C4-2B (cell line): ENCODE measurements at regions not wholly inside any gene's neighbourhood (a gene's known extent, or its start where the extent isn't known, plus 50 kb on each side); places are given as distances from the start of the nearest gene placed in this dataset.

Experiments
- ZFX ChIP-seq: fragments of 450-650 bp; IDR thresholded peaks from 2 replicates; pipeline ENCODE4 v1.6.1; 2017
- TF ChIP-seq, protein P1 (sequence below): fragments of 450-650 bp; conservative IDR thresholded peaks from 2 replicates; pipeline ENCODE4 v1.5.1; 2017; ENCODE audit warnings: mild to moderate bottlenecking

DNA sequence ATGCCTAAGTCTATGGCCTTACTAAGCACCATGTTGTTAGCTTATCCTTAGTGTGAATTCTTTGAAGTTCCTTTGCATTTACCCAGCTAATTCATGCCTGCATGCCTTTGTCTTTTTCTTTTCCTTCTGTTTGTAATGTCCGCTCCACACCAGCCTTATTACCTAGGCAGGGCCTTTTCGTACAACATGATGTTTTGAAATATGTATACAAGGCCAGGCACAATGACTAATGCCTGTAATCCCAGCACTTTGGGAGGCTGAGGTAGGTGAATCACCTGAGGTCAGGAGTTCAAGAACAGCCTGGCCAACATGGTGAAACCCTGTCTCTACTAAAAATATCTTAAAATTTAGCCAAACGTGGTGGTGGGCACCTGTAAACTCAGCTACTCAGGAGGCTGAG is 1636.5 kb upstream of the SEL1L start:
- TF ChIP-seq, protein P1, sequence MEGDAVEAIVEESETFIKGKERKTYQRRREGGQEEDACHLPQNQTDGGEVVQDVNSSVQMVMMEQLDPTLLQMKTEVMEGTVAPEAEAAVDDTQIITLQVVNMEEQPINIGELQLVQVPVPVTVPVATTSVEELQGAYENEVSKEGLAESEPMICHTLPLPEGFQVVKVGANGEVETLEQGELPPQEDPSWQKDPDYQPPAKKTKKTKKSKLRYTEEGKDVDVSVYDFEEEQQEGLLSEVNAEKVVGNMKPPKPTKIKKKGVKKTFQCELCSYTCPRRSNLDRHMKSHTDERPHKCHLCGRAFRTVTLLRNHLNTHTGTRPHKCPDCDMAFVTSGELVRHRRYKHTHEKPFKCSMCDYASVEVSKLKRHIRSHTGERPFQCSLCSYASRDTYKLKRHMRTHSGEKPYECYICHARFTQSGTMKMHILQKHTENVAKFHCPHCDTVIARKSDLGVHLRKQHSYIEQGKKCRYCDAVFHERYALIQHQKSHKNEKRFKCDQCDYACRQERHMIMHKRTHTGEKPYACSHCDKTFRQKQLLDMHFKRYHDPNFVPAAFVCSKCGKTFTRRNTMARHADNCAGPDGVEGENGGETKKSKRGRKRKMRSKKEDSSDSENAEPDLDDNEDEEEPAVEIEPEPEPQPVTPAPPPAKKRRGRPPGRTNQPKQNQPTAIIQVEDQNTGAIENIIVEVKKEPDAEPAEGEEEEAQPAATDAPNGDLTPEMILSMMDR: no peak
- no peak for TF ChIP-seq ZFX
